ENCODE measurements at regions not wholly inside any gene's neighbourhood (a gene's known extent, or its start where the extent isn't known, plus 50 kb on each side); places are given as distances from the start of the nearest gene placed in this dataset.
"Not testable (repeated sequence)": the region's sequence is repeated elsewhere in the genome, so short reads cannot be mapped to it uniquely, and the experiment has no call there.

GRCh38 chr16:79836144-79836543 is 235.6 kb upstream of the MAF start:
- Histone ChIP-seq H3K9me3 (replicated peaks in 1 of 3) (no peaks in the 10 kb centered on the region), H3K27me3 (no peaks in the 10 kb centered on the region), H3K4me3 (no peak overlapping the region), H3K27ac (no peak overlapping the region), H3K4me1 (replicated peaks in 1 of 2) (no peaks in the 10 kb centered on the region), H3K36me3 (replicated peaks in 1 of 2) (no peaks in the 10 kb centered on the region)
- DNase-seq = no peak
- 93 to 98% (median 95%) methylated on average over 2 of the region's 2 CpGs for WGBS, 4 donors
- TF ChIP-seq, protein P1, sequence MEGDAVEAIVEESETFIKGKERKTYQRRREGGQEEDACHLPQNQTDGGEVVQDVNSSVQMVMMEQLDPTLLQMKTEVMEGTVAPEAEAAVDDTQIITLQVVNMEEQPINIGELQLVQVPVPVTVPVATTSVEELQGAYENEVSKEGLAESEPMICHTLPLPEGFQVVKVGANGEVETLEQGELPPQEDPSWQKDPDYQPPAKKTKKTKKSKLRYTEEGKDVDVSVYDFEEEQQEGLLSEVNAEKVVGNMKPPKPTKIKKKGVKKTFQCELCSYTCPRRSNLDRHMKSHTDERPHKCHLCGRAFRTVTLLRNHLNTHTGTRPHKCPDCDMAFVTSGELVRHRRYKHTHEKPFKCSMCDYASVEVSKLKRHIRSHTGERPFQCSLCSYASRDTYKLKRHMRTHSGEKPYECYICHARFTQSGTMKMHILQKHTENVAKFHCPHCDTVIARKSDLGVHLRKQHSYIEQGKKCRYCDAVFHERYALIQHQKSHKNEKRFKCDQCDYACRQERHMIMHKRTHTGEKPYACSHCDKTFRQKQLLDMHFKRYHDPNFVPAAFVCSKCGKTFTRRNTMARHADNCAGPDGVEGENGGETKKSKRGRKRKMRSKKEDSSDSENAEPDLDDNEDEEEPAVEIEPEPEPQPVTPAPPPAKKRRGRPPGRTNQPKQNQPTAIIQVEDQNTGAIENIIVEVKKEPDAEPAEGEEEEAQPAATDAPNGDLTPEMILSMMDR (IDR thresholded peaks at IDR 0.05) = no peak
- no peak for TF ChIP-seq POLR2A (IDR thresholded peaks at IDR 0.05)
- intact Hi-C loops (cut with DNase I) = no loop called here

- intact Hi-C loops (cut with DNase I) = no loop called here
- H3K4me3 ChIP-seq = no peak overlapping the region
- TF ChIP-seq, protein P1 (IDR thresholded peaks at IDR 0.05) = no peak
- TF ChIP-seq POLR2A (IDR thresholded peaks at IDR 0.05) = no peak
- no peak overlapping the region for H3K27ac ChIP-seq
- no peaks in the 10 kb centered on the region for H3K27me3 ChIP-seq
- H3K36me3 ChIP-seq (replicated peaks in 1 of 2) = no peaks in the 10 kb centered on the region
- H3K4me1 ChIP-seq (replicated peaks in 1 of 2) = no peaks in the 10 kb centered on the region
- no peaks in the 10 kb centered on the region for H3K9me3 ChIP-seq (replicated peaks in 1 of 3)
- 86 to 88% (median 88%) methylated on average over 7 of the region's 7 CpGs for WGBS, 4 donors
- no peak for DNase-seq
These were observed 234.7 kb upstream of the MAF start for GRCh38 chr16:79835194-79835593.

DNA sequence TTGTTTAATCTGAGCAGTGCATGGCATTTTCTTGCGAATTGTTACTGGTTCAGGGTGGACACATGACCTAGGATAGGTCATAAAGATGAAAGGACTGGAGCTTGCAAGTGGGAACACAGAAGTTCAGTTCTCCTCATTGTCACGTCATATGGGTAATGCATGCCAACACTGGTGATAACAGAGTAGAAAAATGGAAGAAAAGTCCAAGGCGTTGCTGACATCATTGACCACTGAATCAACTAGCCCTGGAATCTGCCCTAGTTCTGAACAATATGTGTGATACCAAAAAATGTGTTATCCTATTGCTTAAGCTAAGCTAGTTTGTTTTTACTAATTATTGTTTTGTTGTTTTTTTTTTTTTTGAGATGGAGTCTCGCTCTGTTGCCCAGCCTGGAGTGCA is 234.2 kb upstream of the MAF start:
- TF ChIP-seq, protein P1 (IDR thresholded peaks at IDR 0.05) = no peak
- no peak for TF ChIP-seq POLR2A (IDR thresholded peaks at IDR 0.05)
- DNase-seq = no peak
- H3K36me3 ChIP-seq (replicated peaks in 1 of 2) = no peaks in the 10 kb centered on the region
- peaks cover 0 to 1% (median 0%) of the 10 kb centered on the region in 3 donors for H3K9me3 ChIP-seq (replicated peaks in 1 of 3)
- 80 to 90% (median 88%) methylated on average over 4 of the region's 4 CpGs for WGBS, 4 donors
- H3K4me1 ChIP-seq (replicated peaks in 1 of 2) = no peaks in the 10 kb centered on the region
- intact Hi-C loops (cut with DNase I) = no loop called here
- H3K4me3 ChIP-seq = no peak overlapping the region
- no peaks in the 10 kb centered on the region for H3K27me3 ChIP-seq
- no peak overlapping the region for H3K27ac ChIP-seq

DNA sequence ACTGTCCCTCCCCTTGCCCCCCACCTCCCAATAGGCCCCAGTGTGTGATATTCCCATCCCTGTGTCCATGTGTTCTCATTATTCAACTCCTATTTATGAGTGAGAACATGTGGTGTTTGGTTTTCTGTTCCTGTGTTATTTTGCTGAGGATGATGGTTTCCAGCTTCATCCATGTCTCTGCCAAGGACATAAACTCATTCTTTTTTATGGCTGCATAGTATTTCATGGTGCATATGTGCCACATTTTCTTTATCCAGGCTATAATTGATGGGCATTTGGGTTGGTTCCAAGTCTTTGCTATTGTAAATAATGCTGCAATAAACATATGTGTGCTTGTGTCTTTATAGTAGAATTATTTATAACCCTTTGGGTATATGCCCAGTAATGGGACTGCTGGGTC is 233.5 kb upstream of the MAF start:
- intact Hi-C loops (cut with DNase I) = not testable (repeated sequence)

GRCh38 chr16:79833559-79833958 is 233.0 kb upstream of the MAF start:
- no peaks in the 10 kb centered on the region for H3K27me3 ChIP-seq
- 59 to 75% (median 69%) methylated on average over 4 of the region's 4 CpGs for WGBS, 4 donors
- H3K36me3 ChIP-seq (replicated peaks in 1 of 2) = no peaks in the 10 kb centered on the region
- TF ChIP-seq, protein P1 (IDR thresholded peaks at IDR 0.05) = no peak
- TF ChIP-seq POLR2A (IDR thresholded peaks at IDR 0.05) = no peak
- H3K27ac ChIP-seq = no peak overlapping the region
- intact Hi-C loops (cut with DNase I) = no loop called here
- peaks cover 0 to 4% (median 0%) of the 10 kb centered on the region in 3 donors for H3K9me3 ChIP-seq (replicated peaks in 1 of 3)
- H3K4me3 ChIP-seq = no peak overlapping the region
- H3K4me1 ChIP-seq (replicated peaks in 1 of 2) = no peaks in the 10 kb centered on the region
- DNase-seq = no peak

More for the DNA sequence above, 233.5 kb upstream of the MAF start:
- H3K36me3 ChIP-seq (replicated peaks in 1 of 2); H3K4me3 ChIP-seq; H3K4me1 ChIP-seq (replicated peaks in 1 of 2); H3K27me3 ChIP-seq; DNase-seq; H3K9me3 ChIP-seq (replicated peaks in 1 of 3); H3K27ac ChIP-seq: not testable (repeated sequence)
